ENCODE measurements at regions not wholly inside any gene's neighbourhood (a gene's known extent, or its start where the extent isn't known, plus 50 kb on each side); places are given as distances from the start of the nearest gene placed in this dataset.

DNA sequence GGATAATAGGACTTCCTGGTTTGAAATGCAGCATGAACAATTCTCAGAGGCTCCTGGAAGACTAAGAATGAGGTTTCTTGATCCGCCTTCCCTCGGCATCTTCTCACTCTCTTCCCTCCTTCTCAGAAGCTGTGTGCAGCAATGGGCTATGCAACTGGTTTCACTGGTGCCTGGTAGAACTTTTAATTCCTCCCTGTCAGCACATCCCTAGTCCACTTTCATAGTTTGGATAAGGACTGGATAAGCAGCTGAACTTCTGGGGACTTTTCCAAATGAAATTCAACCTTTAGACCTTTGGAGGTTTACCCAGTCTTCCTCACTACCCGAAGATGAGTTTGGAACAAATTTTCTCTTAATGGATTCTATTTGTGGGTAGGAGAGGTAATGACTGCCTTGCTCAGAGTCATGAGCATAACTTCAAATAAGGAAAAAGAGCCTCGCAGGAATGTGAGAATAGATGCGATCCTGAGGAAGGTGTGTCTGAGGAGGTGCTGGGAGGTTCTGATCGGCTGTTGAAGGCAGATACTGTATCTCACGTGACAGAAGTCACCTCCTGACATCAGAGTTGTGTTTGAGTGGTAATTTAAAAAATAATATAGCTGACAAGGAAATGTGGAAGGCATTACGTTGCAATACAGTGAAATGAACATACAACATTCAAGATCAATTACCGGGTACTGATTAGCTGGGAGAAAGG, 56.0 kb upstream of the HAND2 start:
- TF ChIP-seq, protein P1, sequence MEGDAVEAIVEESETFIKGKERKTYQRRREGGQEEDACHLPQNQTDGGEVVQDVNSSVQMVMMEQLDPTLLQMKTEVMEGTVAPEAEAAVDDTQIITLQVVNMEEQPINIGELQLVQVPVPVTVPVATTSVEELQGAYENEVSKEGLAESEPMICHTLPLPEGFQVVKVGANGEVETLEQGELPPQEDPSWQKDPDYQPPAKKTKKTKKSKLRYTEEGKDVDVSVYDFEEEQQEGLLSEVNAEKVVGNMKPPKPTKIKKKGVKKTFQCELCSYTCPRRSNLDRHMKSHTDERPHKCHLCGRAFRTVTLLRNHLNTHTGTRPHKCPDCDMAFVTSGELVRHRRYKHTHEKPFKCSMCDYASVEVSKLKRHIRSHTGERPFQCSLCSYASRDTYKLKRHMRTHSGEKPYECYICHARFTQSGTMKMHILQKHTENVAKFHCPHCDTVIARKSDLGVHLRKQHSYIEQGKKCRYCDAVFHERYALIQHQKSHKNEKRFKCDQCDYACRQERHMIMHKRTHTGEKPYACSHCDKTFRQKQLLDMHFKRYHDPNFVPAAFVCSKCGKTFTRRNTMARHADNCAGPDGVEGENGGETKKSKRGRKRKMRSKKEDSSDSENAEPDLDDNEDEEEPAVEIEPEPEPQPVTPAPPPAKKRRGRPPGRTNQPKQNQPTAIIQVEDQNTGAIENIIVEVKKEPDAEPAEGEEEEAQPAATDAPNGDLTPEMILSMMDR (IDR thresholded peaks at IDR 0.05) = no peak
- no peak for TF ChIP-seq EP300 (IDR thresholded peaks at IDR 0.05)
- TF ChIP-seq POLR2AphosphoS5 (IDR thresholded peaks at IDR 0.05) = no peak
